ENCODE measurements at regions not wholly inside any gene's neighbourhood (a gene's known extent, or its start where the extent isn't known, plus 50 kb on each side); places are given as distances from the start of the nearest gene placed in this dataset.

- no peaks in the 10 kb centered on the region for H3K4me1 ChIP-seq (ENCODE audit: control insufficient read depth, extremely low read depth, insufficient read depth, low read length)
- no TSS peak for BruUV-seq (replicated peaks)
- H3K9me1 ChIP-seq (replicated peaks; ENCODE audit: control insufficient read depth, extremely low read depth, insufficient read depth, low read length), result no peaks in the 10 kb centered on the region
- no peaks in the 10 kb centered on the region for H3K27me3 ChIP-seq (ENCODE audit: control insufficient read depth in 2 of 2, insufficient read depth in 2 of 2, low read length in 2 of 2)
- no peak for FAIRE-seq
- H3K9ac ChIP-seq (replicated peaks; ENCODE audit: extremely low read depth, insufficient read depth, low read length), result no peak overlapping the region
- dilution Hi-C loops (cut with MboI; ENCODE audit: extremely low pct_ligation_motif_present, low sequenced_read_pairs), result no loop called here
- no peak overlapping the region for H3K27ac ChIP-seq (ENCODE audit: insufficient read depth, low read depth, low read length)
- TF ChIP-seq GATA2 (IDR thresholded peaks at IDR 0.05; ENCODE audit: insufficient read depth, insufficient read length, low read depth, low read length) (no peak), EZH2 (IDR thresholded peaks at IDR 0.05; ENCODE audit: borderline replicate concordance, low read depth, low read length, severe bottlenecking) (no peak), MYC (IDR thresholded peaks at IDR 0.05; ENCODE audit: low read depth, low read length) (no peak), JUN (IDR thresholded peaks at IDR 0.05; ENCODE audit: borderline replicate concordance, insufficient read depth, insufficient read length, low read depth) (no peak)
- TF ChIP-seq, protein P1, sequence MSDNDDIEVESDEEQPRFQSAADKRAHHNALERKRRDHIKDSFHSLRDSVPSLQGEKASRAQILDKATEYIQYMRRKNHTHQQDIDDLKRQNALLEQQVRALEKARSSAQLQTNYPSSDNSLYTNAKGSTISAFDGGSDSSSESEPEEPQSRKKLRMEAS (IDR thresholded peaks at IDR 0.05; ENCODE audit: insufficient read depth, insufficient read length), result no peak
- intact Hi-C loops (cut with micrococcal nuclease), result no loop called here
- DNase-seq (ENCODE audit: low read depth, low spot score), result no peak
- ChIA-PET POLR2A (no interaction called here), CTCF (interaction anchor here (2.0 kb wide), 1 partner anchor 9 kb away, joined by 4 read pairs; no protein-coding TSS in a partner anchor)
- no peaks in the 10 kb centered on the region for H4K20me1 ChIP-seq (replicated peaks; ENCODE audit: control insufficient read depth, extremely low read depth, insufficient read depth, low read length)
- H3K4me3 ChIP-seq (replicated peaks in 1 of 3; ENCODE audit: insufficient read depth in 1 of 3, low read depth in 1 of 3, low read length in 3 of 3), result no peak overlapping the region
- H3K79me2 ChIP-seq (ENCODE audit: control insufficient read depth, insufficient read depth, low read length), result no peaks in the 10 kb centered on the region
- H3K36me3 ChIP-seq (ENCODE audit: control insufficient read depth in 2 of 2, extremely low read depth in 1 of 2, insufficient read depth in 2 of 2, low read length in 2 of 2), result no peaks in the 10 kb centered on the region
- no peaks in the 10 kb centered on the region for H3K9me3 ChIP-seq (replicated peaks; ENCODE audit: control insufficient read depth, insufficient read depth, low read length)
- H2AFZ ChIP-seq (ENCODE audit: low read depth, low read length), result no peak overlapping the region
- no peak overlapping the region for H3K4me2 ChIP-seq (ENCODE audit: insufficient read depth, low read length)
These were observed 168.2 kb downstream of the ZDHHC21 start for GRCh38 chr9:14524873-14525515.

DNA sequence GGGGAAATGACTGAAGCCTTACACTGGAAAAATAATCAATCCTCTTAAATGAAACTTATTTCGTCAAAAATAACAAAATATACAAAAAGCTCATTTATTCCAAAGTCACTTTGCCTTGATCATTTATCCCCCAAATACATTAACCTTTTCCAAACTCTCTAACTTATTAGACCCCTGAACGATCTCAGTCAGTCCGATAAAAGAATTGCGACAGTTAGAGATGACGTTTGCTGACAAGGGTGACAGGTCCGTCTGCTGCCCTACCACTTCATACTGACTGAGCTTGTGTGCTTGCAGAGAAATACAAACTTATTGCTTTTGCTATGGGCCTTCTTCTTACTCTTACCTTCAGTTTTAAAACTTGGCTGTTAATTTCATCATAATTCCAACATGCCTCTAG, 169.7 kb downstream of the ZDHHC21 start:
- DNase-seq (ENCODE audit: low read depth, low spot score) (no peak), FAIRE-seq (peak; percentile 33)
- no peak overlapping the region for H3K27ac ChIP-seq (ENCODE audit: insufficient read depth, low read depth, low read length)
- ChIA-PET CTCF (interaction anchor here (1.2 to 2.0 kb wide), 2 partner anchors 8 to 29 kb away, joined by 3 to 4 read pairs; no protein-coding TSS in a partner anchor), POLR2A (no interaction called here)
- H3K27me3 ChIP-seq (ENCODE audit: control insufficient read depth in 2 of 2, insufficient read depth in 2 of 2, low read length in 2 of 2), result no peaks in the 10 kb centered on the region
- H3K4me1 ChIP-seq (ENCODE audit: control insufficient read depth, extremely low read depth, insufficient read depth, low read length), result no peaks in the 10 kb centered on the region
- H2AFZ ChIP-seq (ENCODE audit: low read depth, low read length), result no peak overlapping the region
- no TSS peak for BruUV-seq (replicated peaks)
- intact Hi-C loops (cut with micrococcal nuclease) (no loop called here), dilution Hi-C loops (cut with MboI; ENCODE audit: extremely low pct_ligation_motif_present, low sequenced_read_pairs) (no loop called here)
- no peak overlapping the region for H3K4me2 ChIP-seq (ENCODE audit: insufficient read depth, low read length)
- no peak for TF ChIP-seq MYC (IDR thresholded peaks at IDR 0.05; ENCODE audit: low read depth, low read length)
- TF ChIP-seq, protein P2, sequence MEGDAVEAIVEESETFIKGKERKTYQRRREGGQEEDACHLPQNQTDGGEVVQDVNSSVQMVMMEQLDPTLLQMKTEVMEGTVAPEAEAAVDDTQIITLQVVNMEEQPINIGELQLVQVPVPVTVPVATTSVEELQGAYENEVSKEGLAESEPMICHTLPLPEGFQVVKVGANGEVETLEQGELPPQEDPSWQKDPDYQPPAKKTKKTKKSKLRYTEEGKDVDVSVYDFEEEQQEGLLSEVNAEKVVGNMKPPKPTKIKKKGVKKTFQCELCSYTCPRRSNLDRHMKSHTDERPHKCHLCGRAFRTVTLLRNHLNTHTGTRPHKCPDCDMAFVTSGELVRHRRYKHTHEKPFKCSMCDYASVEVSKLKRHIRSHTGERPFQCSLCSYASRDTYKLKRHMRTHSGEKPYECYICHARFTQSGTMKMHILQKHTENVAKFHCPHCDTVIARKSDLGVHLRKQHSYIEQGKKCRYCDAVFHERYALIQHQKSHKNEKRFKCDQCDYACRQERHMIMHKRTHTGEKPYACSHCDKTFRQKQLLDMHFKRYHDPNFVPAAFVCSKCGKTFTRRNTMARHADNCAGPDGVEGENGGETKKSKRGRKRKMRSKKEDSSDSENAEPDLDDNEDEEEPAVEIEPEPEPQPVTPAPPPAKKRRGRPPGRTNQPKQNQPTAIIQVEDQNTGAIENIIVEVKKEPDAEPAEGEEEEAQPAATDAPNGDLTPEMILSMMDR (IDR thresholded peaks at IDR 0.05; ENCODE audit: extremely low read depth in 1 of 2, insufficient read depth in 1 of 2, low read depth in 1 of 2, low read length in 2 of 2), result no peak
- TF ChIP-seq, protein P1 (IDR thresholded peaks at IDR 0.05; ENCODE audit: insufficient read depth, insufficient read length), result no peak
- no peak for TF ChIP-seq EZH2 (IDR thresholded peaks at IDR 0.05; ENCODE audit: borderline replicate concordance, low read depth, low read length, severe bottlenecking)
- no peak for TF ChIP-seq FOS (IDR thresholded peaks at IDR 0.05; ENCODE audit: borderline replicate concordance, insufficient read depth, low read length)
- no peak for TF ChIP-seq POLR2AphosphoS5 (IDR thresholded peaks at IDR 0.05; ENCODE audit: insufficient read depth, low read depth, low read length)
- no peak for TF ChIP-seq JUN (IDR thresholded peaks at IDR 0.05; ENCODE audit: borderline replicate concordance, insufficient read depth, insufficient read length, low read depth)
- TF ChIP-seq POLR2A (IDR thresholded peaks at IDR 0.05; ENCODE audit: low read depth, low read length), result no peak
- TF ChIP-seq GATA2 (IDR thresholded peaks at IDR 0.05; ENCODE audit: insufficient read depth, insufficient read length, low read depth, low read length), result no peak
- H4K20me1 ChIP-seq (replicated peaks; ENCODE audit: control insufficient read depth, extremely low read depth, insufficient read depth, low read length), result no peaks in the 10 kb centered on the region
- H3K9ac ChIP-seq (replicated peaks; ENCODE audit: extremely low read depth, insufficient read depth, low read length), result no peak overlapping the region
- no peaks in the 10 kb centered on the region for H3K79me2 ChIP-seq (ENCODE audit: control insufficient read depth, insufficient read depth, low read length)
- H3K36me3 ChIP-seq (ENCODE audit: control insufficient read depth in 2 of 2, extremely low read depth in 1 of 2, insufficient read depth in 2 of 2, low read length in 2 of 2), result no peaks in the 10 kb centered on the region
- no peaks in the 10 kb centered on the region for H3K9me3 ChIP-seq (replicated peaks; ENCODE audit: control insufficient read depth, insufficient read depth, low read length)
- H3K9me1 ChIP-seq (replicated peaks; ENCODE audit: control insufficient read depth, extremely low read depth, insufficient read depth, low read length), result no peaks in the 10 kb centered on the region
- H3K4me3 ChIP-seq (replicated peaks in 1 of 3; ENCODE audit: insufficient read depth in 1 of 3, low read depth in 1 of 3, low read length in 3 of 3), result no peak overlapping the region
